ENCODE measurements at regions not wholly inside any gene's neighbourhood (a gene's known extent, or its start where the extent isn't known, plus 50 kb on each side); places are given as distances from the start of the nearest gene placed in this dataset.
A peak's percentile ranks its signal among the peaks of the same experiment; 100 is the strongest.

GRCh38 chr10:4687397-4687796 lies 138.6 kb upstream of the AKR1E2 start:
- DNase-seq, result peak; percentile 48

- DNase-seq, result peak; percentile 87
Measured at GRCh38 chr10:4686644-4686996, 139.4 kb upstream of the AKR1E2 start.

- DNase-seq, result no peak
Measured at GRCh38 chr10:4685904-4686643, 139.9 kb upstream of the AKR1E2 start.

- DNase-seq, result no peak
Measured at GRCh38 chr10:4685491-4685890, 140.5 kb upstream of the AKR1E2 start.

GRCh38 chr10:4684434-4684833 lies 141.6 kb upstream of the AKR1E2 start:
- DNase-seq, result peak; percentile 32

- no peak for DNase-seq
Measured at GRCh38 chr10:4683838-4684237, 142.2 kb upstream of the AKR1E2 start.

- DNase-seq, result no peak
Measured at GRCh38 chr10:4683137-4683536, 142.9 kb upstream of the AKR1E2 start.

- no peak for DNase-seq
Measured at GRCh38 chr10:4678951-4679671, 146.9 kb upstream of the AKR1E2 start.

GRCh38 chr10:4678023-4678950 lies 147.7 kb upstream of the AKR1E2 start:
- DNase-seq, result peak; percentile 53

- no peak for DNase-seq
Measured at GRCh38 chr10:4677296-4678021, 148.5 kb upstream of the AKR1E2 start.

GRCh38 chr10:4676566-4676965 lies 149.4 kb upstream of the AKR1E2 start:
- DNase-seq, result no peak

- no peak for DNase-seq
Measured at GRCh38 chr10:4675808-4676207, 150.2 kb upstream of the AKR1E2 start.

- no peak for DNase-seq
Measured at GRCh38 chr10:4673279-4674040, 152.5 kb upstream of the AKR1E2 start.

GRCh38 chr10:4672201-4672600 lies 153.8 kb upstream of the AKR1E2 start:
- no peak for DNase-seq

GRCh38 chr10:4671451-4672145 lies 154.4 kb upstream of the AKR1E2 start:
- DNase-seq, result peak; percentile 61

GRCh38 chr10:4670737-4671136 lies 155.3 kb upstream of the AKR1E2 start:
- peak; percentile 87 for DNase-seq

- no peak for DNase-seq
Measured at GRCh38 chr10:4669585-4669984, 156.4 kb upstream of the AKR1E2 start.

GRCh38 chr10:4663162-4663992 lies 162.6 kb upstream of the AKR1E2 start:
- peak; percentile 99 for DNase-seq

- no peak for DNase-seq
Measured at GRCh38 chr10:4662576-4663161, 163.3 kb upstream of the AKR1E2 start.
